Kidney epithelial cell (primary cell): ENCODE measurements at regions not wholly inside any gene's neighbourhood (a gene's known extent, or its start where the extent isn't known, plus 50 kb on each side); places are given as distances from the start of the nearest gene placed in this dataset.

Source experiments
- DNase-seq: peaks from one replicate; pipeline ENCODE4 v3.0.0-alpha.2; 2010; ENCODE audit warnings: low read depth
- H3K27me3 ChIP-seq: 2 replicates; pipeline ENCODE4 v1.6.0; 2011; ENCODE audit warnings: low read length; ENCODE audit not compliant: control insufficient read depth, insufficient read depth
- H3K36me3 ChIP-seq: 2 replicates; pipeline ENCODE4 v1.5.1; 2011; ENCODE audit warnings: low read length; ENCODE audit not compliant: control insufficient read depth, insufficient read depth
- H3K4me3 ChIP-seq: 2 replicates; pipeline ENCODE4 v1.5.1; 2011; ENCODE audit warnings: low read depth, mild to moderate bottlenecking, control low read depth, low read length
- CTCF ChIP-seq: IDR thresholded peaks from 2 replicates; pipeline ENCODE4 v1.5.1; 2011; ENCODE audit warnings: mild to moderate bottlenecking, moderate library complexity, low read length, control low read depth, inconsistent platforms; ENCODE audit not compliant: insufficient read depth, poor library complexity, severe bottlenecking

GRCh38 chr16:7021653-7022275, 310.9 kb upstream of the RBFOX1 start:
- no peak for DNase-seq
- H3K27me3 ChIP-seq = no peaks in the 10 kb centered on the region
- no peak overlapping the region for H3K4me3 ChIP-seq
- TF ChIP-seq CTCF = no peak
- no peaks in the 10 kb centered on the region for H3K36me3 ChIP-seq

- DNase-seq = no peak
- H3K36me3 ChIP-seq = no peaks in the 10 kb centered on the region
- no peak overlapping the region for H3K4me3 ChIP-seq
- H3K27me3 ChIP-seq = no peaks in the 10 kb centered on the region
- no peak for TF ChIP-seq CTCF
Measured at GRCh38 chr16:7017006-7017662, 315.5 kb upstream of the RBFOX1 start.

- TF ChIP-seq CTCF = no peak
- no peak overlapping the region for H3K4me3 ChIP-seq
- DNase-seq = no peak
- H3K36me3 ChIP-seq = no peaks in the 10 kb centered on the region
- H3K27me3 ChIP-seq = no peaks in the 10 kb centered on the region
Measured at GRCh38 chr16:7014756-7015155, 317.9 kb upstream of the RBFOX1 start.

- Histone ChIP-seq H3K27me3 (no peaks in the 10 kb centered on the region), H3K4me3 (no peak overlapping the region), H3K36me3 (no peaks in the 10 kb centered on the region)
- DNase-seq = no peak
- no peak for TF ChIP-seq CTCF
Measured at GRCh38 chr16:7013990-7014389, 318.7 kb upstream of the RBFOX1 start.

GRCh38 chr16:7004266-7004665, 328.4 kb upstream of the RBFOX1 start:
- TF ChIP-seq CTCF = no peak
- DNase-seq = no peak
- Histone ChIP-seq H3K27me3 (no peaks in the 10 kb centered on the region), H3K36me3 (no peaks in the 10 kb centered on the region), H3K4me3 (no peak overlapping the region)

GRCh38 chr16:6993544-6993943, 339.1 kb upstream of the RBFOX1 start:
- no peaks in the 10 kb centered on the region for H3K27me3 ChIP-seq
- no peak overlapping the region for H3K4me3 ChIP-seq
- TF ChIP-seq CTCF = no peak
- no peak for DNase-seq
- no peaks in the 10 kb centered on the region for H3K36me3 ChIP-seq
